Nephron progenitor cell (in vitro differentiated cells): ENCODE measurements at regions not wholly inside any gene's neighbourhood (a gene's known extent, or its start where the extent isn't known, plus 50 kb on each side); places are given as distances from the start of the nearest gene placed in this dataset.

Experiments
- DNase-seq: peaks from one replicate; pipeline ENCODE4 v3.0.0; 2021
- H3K27ac Mint-ChIP-seq: 2 replicates; pipeline ENCODE4 v1.8.0; 2021; ENCODE audit warnings: mild to moderate bottlenecking, moderate library complexity, mixed read lengths
- H3K27me3 Mint-ChIP-seq: 2 replicates; pipeline ENCODE4 v1.8.0; 2021; ENCODE audit warnings: mild to moderate bottlenecking, low read depth, mixed read lengths; ENCODE audit not compliant: poor library complexity
- H3K36me3 Mint-ChIP-seq: 2 replicates; pipeline ENCODE4 v1.8.0; 2021; ENCODE audit warnings: low read depth, mixed read lengths
- H3K4me1 Mint-ChIP-seq: 2 replicates; pipeline ENCODE4 v1.8.0; 2021; ENCODE audit warnings: mixed read lengths
- H3K4me3 Mint-ChIP-seq: 2 replicates; pipeline ENCODE4 v1.8.0; 2021; ENCODE audit warnings: mild to moderate bottlenecking, moderate library complexity, mixed read lengths
- H3K9me3 Mint-ChIP-seq: 2 replicates; pipeline ENCODE4 v1.8.0; 2021; ENCODE audit warnings: mild to moderate bottlenecking, moderate library complexity, mixed read lengths
- TF ChIP-seq, protein P1 (sequence below): fragments of 200-600 bp; sonication (generic); IDR thresholded peaks from 2 replicates; pipeline ENCODE4 v1.5.0; 2021; ENCODE audit warnings: antibody characterized with exemption

DNA sequence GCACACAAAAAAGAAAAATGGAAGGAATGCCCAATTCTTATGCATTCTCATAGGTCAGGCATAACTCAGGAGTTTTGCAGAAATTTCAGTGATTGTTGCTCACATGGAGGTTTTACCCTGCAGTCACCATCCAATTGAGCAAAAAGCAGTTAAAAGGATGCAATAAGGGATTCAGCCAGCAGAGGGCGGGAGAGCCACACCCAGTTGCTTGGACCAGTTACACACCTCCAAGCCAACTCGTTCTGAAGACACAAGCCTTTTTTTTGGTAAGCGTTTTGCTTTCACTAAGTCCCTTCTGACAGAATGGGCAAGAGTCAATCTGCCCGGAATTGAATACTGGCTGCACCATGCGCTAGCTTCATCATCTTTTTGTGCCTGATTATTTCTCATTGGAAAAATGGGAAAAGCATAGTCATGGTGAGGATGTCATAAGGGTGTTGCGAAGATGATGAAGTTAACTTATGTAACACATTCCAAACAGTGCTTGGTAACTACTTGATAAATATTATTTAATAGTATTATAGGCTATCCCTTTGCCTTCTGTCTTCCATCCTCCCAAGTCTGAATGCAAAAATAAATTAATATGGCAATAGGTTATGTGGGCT is 154.4 kb upstream of the SGO1 start:
- no peaks in the 10 kb centered on the region for H3K9me3 Mint-ChIP-seq
- H3K27me3 Mint-ChIP-seq: no peaks in the 10 kb centered on the region
- no peaks in the 10 kb centered on the region for H3K36me3 Mint-ChIP-seq
- DNase-seq: peak; percentile 74
- TF ChIP-seq, protein P1, sequence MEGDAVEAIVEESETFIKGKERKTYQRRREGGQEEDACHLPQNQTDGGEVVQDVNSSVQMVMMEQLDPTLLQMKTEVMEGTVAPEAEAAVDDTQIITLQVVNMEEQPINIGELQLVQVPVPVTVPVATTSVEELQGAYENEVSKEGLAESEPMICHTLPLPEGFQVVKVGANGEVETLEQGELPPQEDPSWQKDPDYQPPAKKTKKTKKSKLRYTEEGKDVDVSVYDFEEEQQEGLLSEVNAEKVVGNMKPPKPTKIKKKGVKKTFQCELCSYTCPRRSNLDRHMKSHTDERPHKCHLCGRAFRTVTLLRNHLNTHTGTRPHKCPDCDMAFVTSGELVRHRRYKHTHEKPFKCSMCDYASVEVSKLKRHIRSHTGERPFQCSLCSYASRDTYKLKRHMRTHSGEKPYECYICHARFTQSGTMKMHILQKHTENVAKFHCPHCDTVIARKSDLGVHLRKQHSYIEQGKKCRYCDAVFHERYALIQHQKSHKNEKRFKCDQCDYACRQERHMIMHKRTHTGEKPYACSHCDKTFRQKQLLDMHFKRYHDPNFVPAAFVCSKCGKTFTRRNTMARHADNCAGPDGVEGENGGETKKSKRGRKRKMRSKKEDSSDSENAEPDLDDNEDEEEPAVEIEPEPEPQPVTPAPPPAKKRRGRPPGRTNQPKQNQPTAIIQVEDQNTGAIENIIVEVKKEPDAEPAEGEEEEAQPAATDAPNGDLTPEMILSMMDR: peak; percentile 92
- no peaks in the 10 kb centered on the region for H3K4me1 Mint-ChIP-seq
- no peak overlapping the region for H3K4me3 Mint-ChIP-seq
- H3K27ac Mint-ChIP-seq: no peak overlapping the region

DNA sequence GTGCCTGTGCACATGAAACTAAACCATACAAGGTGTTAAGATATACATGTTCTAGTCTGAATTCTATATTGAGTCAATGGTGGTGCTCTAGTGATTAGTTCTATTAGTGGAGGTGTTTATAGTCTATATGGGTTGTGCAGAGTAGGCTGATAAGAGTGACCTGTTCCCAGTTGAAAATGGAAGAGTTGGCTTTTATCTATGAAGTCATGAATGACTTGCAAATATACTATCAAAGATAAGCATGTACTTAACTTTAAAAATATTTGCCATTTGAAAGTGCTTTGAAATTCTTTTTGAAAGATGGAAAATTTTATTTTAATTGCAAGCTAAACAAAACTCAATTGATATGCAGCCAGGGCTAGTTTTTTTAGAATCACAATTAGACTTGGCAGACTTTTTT is 150.6 kb upstream of the SGO1 start:
- Mint-ChIP-seq H3K27me3 (no peaks in the 10 kb centered on the region), H3K36me3 (no peaks in the 10 kb centered on the region), H3K4me1 (no peaks in the 10 kb centered on the region), H3K27ac (peak overlapping the region; percentile 13), H3K4me3 (no peak overlapping the region), H3K9me3 (no peaks in the 10 kb centered on the region)
- TF ChIP-seq, protein P1: no peak
- no peak for DNase-seq

DNA sequence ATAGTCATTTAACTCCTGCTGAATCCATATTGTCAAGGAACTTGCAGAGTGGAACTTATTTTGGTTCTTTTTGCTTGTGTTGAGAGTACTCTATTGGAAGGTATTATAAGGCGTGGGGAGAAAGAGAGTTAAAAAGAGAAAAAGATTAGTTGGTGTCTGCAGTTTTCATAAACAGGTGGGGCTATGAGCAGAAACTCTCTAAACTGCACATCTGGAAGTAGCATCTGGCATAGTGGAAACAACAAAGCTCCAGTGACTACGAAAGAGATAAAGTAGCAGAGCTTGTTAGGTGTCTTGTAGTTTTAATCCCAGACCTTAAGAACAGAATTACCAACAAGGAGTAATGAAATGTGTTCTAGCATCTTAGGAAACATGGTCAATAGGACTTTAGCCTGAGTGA is 148.8 kb upstream of the SGO1 start:
- DNase-seq: no peak
- H3K36me3 Mint-ChIP-seq: no peaks in the 10 kb centered on the region
- no peak overlapping the region for H3K4me3 Mint-ChIP-seq
- no peak overlapping the region for H3K27ac Mint-ChIP-seq
- H3K9me3 Mint-ChIP-seq: no peaks in the 10 kb centered on the region
- H3K4me1 Mint-ChIP-seq: no peaks in the 10 kb centered on the region
- TF ChIP-seq, protein P1: no peak
- H3K27me3 Mint-ChIP-seq: peaks cover 2% of the 10 kb centered on the region

DNA sequence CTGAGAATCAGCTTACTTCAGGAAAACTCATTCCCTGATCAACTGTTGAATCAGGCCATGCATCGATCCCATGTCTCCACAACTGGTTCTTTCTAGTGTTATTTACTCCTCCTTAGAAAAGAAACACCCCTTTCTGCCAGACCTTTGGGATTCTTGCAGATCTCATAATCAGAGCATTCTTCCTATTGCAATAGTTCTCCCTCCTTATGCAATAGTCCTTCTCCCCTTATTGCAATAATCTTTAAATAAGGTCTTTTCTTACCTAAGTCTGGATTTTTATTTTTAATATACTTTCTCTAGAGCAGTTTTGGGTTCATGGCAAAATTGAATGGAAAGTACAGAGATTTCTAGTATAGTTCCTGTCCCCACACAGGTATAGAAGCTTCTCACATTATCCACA is 141.9 kb upstream of the SGO1 start:
- no peak overlapping the region for H3K27ac Mint-ChIP-seq
- H3K9me3 Mint-ChIP-seq: no peaks in the 10 kb centered on the region
- no peak for DNase-seq
- no peaks in the 10 kb centered on the region for H3K36me3 Mint-ChIP-seq
- no peak overlapping the region for H3K4me3 Mint-ChIP-seq
- TF ChIP-seq, protein P1: no peak
- peaks cover 2% of the 10 kb centered on the region for H3K27me3 Mint-ChIP-seq
- H3K4me1 Mint-ChIP-seq: no peaks in the 10 kb centered on the region

DNA sequence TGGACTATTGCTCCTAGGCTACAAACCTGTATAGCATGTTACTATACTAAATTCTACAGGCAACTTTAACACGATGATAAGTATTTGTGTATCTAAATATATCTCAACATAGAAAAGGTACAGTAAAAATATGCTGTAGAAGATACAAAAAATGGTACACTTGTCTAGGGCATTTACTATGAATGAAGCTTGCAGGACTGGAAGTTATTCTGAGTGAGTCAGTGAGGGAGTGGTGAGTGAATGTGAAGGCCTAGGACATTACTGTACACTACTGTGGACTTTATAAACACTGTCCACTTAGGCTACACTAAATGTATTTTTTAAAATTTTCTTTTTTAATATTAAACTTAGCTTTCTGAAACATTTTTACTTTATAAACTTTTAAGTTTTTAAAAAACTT is 140.5 kb upstream of the SGO1 start:
- Mint-ChIP-seq H3K27me3 (peaks cover 2% of the 10 kb centered on the region), H3K9me3 (no peaks in the 10 kb centered on the region), H3K36me3 (no peaks in the 10 kb centered on the region), H3K27ac (no peak overlapping the region), H3K4me3 (no peak overlapping the region), H3K4me1 (no peaks in the 10 kb centered on the region)
- TF ChIP-seq, protein P1: no peak
- no peak for DNase-seq

DNA sequence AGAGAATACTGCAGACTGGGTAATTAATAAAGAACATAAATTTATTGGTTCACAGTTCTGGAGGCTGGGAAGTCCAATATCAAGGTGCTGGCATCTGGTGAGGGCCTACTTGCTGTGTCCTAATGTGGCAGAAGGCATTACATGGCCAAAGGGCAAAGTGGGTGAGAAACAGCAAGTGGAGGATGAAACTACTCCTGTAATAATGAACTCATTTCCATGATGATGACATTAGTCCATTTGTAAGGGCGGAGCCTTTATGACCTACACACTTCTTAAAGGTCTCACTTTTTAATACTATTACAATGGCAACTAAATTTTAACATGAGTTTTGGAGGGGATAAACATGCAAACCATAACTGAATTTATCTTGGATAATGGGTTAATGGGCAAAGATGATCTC is 139.6 kb upstream of the SGO1 start:
- H3K27ac Mint-ChIP-seq: no peak overlapping the region
- H3K36me3 Mint-ChIP-seq: no peaks in the 10 kb centered on the region
- H3K4me3 Mint-ChIP-seq: no peak overlapping the region
- peaks cover 1% of the 10 kb centered on the region for H3K4me1 Mint-ChIP-seq
- TF ChIP-seq, protein P1: no peak
- H3K27me3 Mint-ChIP-seq: peaks cover 2% of the 10 kb centered on the region
- no peak for DNase-seq
- H3K9me3 Mint-ChIP-seq: no peaks in the 10 kb centered on the region
